ENCODE measurements at regions not wholly inside any gene's neighbourhood (a gene's known extent, or its start where the extent isn't known, plus 50 kb on each side); places are given as distances from the start of the nearest gene placed in this dataset.

DNA sequence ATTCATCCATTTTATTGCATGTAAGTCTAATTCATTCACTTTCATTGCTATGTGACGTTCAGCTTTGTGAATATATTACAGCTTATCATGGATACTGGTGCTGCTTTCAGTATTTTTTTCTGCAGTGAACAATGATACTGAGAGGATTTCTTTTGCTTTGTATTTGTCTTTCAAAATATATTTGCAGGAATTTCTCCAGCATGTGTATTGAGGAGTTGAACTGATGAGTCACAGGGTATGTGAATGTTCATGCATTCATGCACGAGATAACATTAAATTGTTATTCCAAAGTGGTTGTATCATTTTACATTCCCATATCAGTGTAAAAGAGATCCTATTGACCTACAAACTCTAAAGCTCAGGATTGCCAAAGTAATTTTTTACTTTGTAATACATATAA is 283.8 kb upstream of the ARSJ start:
- Histone ChIP-seq H3K4me2 (replicated peaks; ENCODE audit: extremely low read depth, low read length, poor library complexity, severe bottlenecking) (no peak overlapping the region), H3K36me3 (replicated peaks in 1 of 2; ENCODE audit: control insufficient read depth in 1 of 2, insufficient read depth in 2 of 2, low read length in 2 of 2) (no peaks in the 10 kb centered on the region), H3K79me2 (ENCODE audit: insufficient read depth, low read length) (no peaks in the 10 kb centered on the region), H3K9ac (ENCODE audit: insufficient read depth, low read length, poor library complexity, severe bottlenecking) (no peak overlapping the region), H3K4me1 (ENCODE audit: control insufficient read depth in 1 of 2, insufficient read depth in 2 of 2, low read length in 2 of 2) (no peaks in the 10 kb centered on the region), H3K27ac (ENCODE audit: low read depth in 1 of 2, low read length in 2 of 2) (no peak overlapping the region), H2AFZ (ENCODE audit: insufficient read depth, low read depth, low read length, poor library complexity, severe bottlenecking) (no peak overlapping the region), H3K4me3 (replicated peaks in 1 of 3; ENCODE audit: low read depth in 2 of 3, low read length in 3 of 3) (no peak overlapping the region), H3K9me3 (replicated peaks in 1 of 2; ENCODE audit: control insufficient read depth in 1 of 2, insufficient read depth in 1 of 2, low read length in 2 of 2) (no peaks in the 10 kb centered on the region), H4K20me1 (ENCODE audit: insufficient read depth, low read length) (no peaks in the 10 kb centered on the region), H3K27me3 (ENCODE audit: control insufficient read depth in 2 of 2, insufficient read depth in 2 of 2, low read length in 2 of 2) (no peaks in the 10 kb centered on the region)
- WGBS (ENCODE audit: insufficient coverage), result no CpG with 5 or more reads among the region's 2 CpGs
- Mint-ChIP-seq H3K4me3 (no peak overlapping the region), H3K27ac (no peak overlapping the region), H3K27me3 (ENCODE audit: low read depth in 3 of 3) (no peaks in the 10 kb centered on the region), H3K9me3 (peaks cover 0 to 1% (median 0%) of the 10 kb centered on the region in 7 donors), H3K4me1 (no peaks in the 10 kb centered on the region), H3K36me3 (no peaks in the 10 kb centered on the region)
- intact Hi-C loops (cut with micrococcal nuclease), result loop anchor here (1.0 kb wide), 2 partner anchors 10 to 11 kb away; no protein-coding TSS in a partner anchor
- TF ChIP-seq, protein P1, sequence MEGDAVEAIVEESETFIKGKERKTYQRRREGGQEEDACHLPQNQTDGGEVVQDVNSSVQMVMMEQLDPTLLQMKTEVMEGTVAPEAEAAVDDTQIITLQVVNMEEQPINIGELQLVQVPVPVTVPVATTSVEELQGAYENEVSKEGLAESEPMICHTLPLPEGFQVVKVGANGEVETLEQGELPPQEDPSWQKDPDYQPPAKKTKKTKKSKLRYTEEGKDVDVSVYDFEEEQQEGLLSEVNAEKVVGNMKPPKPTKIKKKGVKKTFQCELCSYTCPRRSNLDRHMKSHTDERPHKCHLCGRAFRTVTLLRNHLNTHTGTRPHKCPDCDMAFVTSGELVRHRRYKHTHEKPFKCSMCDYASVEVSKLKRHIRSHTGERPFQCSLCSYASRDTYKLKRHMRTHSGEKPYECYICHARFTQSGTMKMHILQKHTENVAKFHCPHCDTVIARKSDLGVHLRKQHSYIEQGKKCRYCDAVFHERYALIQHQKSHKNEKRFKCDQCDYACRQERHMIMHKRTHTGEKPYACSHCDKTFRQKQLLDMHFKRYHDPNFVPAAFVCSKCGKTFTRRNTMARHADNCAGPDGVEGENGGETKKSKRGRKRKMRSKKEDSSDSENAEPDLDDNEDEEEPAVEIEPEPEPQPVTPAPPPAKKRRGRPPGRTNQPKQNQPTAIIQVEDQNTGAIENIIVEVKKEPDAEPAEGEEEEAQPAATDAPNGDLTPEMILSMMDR (IDR thresholded peaks at IDR 0.05), result no peak
- no peak for DNase-seq

DNA sequence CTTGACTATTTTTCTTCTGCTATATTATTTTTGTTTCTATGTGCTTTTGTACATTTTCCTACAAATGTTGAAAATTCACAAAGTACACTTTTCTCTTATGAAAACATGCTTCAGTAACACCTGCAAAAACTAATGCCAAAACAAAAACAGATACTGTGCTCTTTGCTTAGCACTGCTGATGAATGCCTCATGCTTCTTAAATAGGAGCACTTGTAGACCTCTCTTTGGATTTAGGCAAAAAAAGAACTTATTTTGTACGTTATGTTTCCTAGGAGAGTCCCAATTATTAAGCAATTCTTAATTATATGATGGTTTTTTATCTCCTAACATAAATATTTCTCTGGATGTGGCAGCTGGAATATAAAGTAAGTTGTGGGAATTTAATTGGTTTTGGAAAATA is 285.0 kb upstream of the ARSJ start:
- DNase-seq, result no peak
- Histone ChIP-seq H3K4me2 (replicated peaks; ENCODE audit: extremely low read depth, low read length, poor library complexity, severe bottlenecking) (no peak overlapping the region), H3K79me2 (ENCODE audit: insufficient read depth, low read length) (no peaks in the 10 kb centered on the region), H3K4me3 (replicated peaks in 1 of 3; ENCODE audit: low read depth in 2 of 3, low read length in 3 of 3) (no peak overlapping the region), H3K4me1 (ENCODE audit: control insufficient read depth in 1 of 2, insufficient read depth in 2 of 2, low read length in 2 of 2) (no peaks in the 10 kb centered on the region), H3K9me3 (replicated peaks in 1 of 2; ENCODE audit: control insufficient read depth in 1 of 2, insufficient read depth in 1 of 2, low read length in 2 of 2) (no peaks in the 10 kb centered on the region), H3K27me3 (ENCODE audit: control insufficient read depth in 2 of 2, insufficient read depth in 2 of 2, low read length in 2 of 2) (no peaks in the 10 kb centered on the region), H3K9ac (ENCODE audit: insufficient read depth, low read length, poor library complexity, severe bottlenecking) (no peak overlapping the region), H3K36me3 (replicated peaks in 1 of 2; ENCODE audit: control insufficient read depth in 1 of 2, insufficient read depth in 2 of 2, low read length in 2 of 2) (no peaks in the 10 kb centered on the region), H2AFZ (ENCODE audit: insufficient read depth, low read depth, low read length, poor library complexity, severe bottlenecking) (no peak overlapping the region), H3K27ac (ENCODE audit: low read depth in 1 of 2, low read length in 2 of 2) (no peak overlapping the region), H4K20me1 (ENCODE audit: insufficient read depth, low read length) (no peaks in the 10 kb centered on the region)
- H3K4me1 Mint-ChIP-seq, result no peaks in the 10 kb centered on the region
- TF ChIP-seq, protein P1 (IDR thresholded peaks at IDR 0.05), result no peak
- H3K36me3 Mint-ChIP-seq, result no peaks in the 10 kb centered on the region
- peaks cover 0 to 1% (median 0%) of the 10 kb centered on the region in 7 donors for H3K9me3 Mint-ChIP-seq
- H3K27ac Mint-ChIP-seq, result no peak overlapping the region
- intact Hi-C loops (cut with micrococcal nuclease), result no loop called here
- H3K4me3 Mint-ChIP-seq, result no peak overlapping the region
- no peaks in the 10 kb centered on the region for H3K27me3 Mint-ChIP-seq (ENCODE audit: low read depth in 3 of 3)
- WGBS (ENCODE audit: insufficient coverage), result no CpG with 5 or more reads among the region's 1 CpG

Measured in CD14-positive monocyte (primary cell).